Effector CD8-positive, alpha-beta T cell (primary cell): ENCODE measurements at regions not wholly inside any gene's neighbourhood (a gene's known extent, or its start where the extent isn't known, plus 50 kb on each side); places are given as distances from the start of the nearest gene placed in this dataset.

Experiments used
- DNase-seq: peaks from one replicate; lab custom pipeline; 2025; lab: John Stamatoyannopoulos, UW

- DNase-seq = no peak
These were observed 300.6 kb upstream of the LMCD1 start for GRCh38 chr3:8200996-8201395.

GRCh38 chr3:8201886-8202285, 299.7 kb upstream of the LMCD1 start:
- DNase-seq = no peak

DNA sequence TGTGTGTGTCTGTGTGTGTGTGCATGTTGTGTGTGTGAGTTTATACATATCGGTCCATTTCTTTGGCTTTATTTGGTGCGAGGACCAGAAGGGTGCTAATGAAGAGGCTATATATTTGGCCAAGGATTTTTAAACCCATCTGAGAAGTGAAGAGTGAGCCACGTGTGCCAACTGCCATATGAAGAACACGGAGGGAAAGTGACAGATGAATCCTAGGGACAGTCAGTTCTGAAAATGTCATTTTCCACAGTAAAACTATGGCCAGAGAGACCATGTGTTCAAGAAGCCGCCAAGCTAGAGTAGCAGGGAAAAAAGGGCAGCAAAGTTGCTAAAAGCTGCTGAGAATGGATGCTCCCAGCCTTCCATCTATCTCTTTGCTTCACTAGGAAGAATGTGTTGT, 297.3 kb upstream of the LMCD1 start:
- DNase-seq = no peak

- no peak for DNase-seq
These were observed 296.6 kb upstream of the LMCD1 start for GRCh38 chr3:8204853-8205650.

- no peak for DNase-seq
These were observed 295.7 kb upstream of the LMCD1 start for GRCh38 chr3:8205881-8206280.

GRCh38 chr3:8206971-8207617, 294.5 kb upstream of the LMCD1 start:
- no peak for DNase-seq

- no peak for DNase-seq
These were observed 290.7 kb upstream of the LMCD1 start for GRCh38 chr3:8210882-8211341.

- no peak for DNase-seq
These were observed 288.8 kb upstream of the LMCD1 start for GRCh38 chr3:8212794-8213193.

- no peak for DNase-seq
These were observed 288.3 kb upstream of the LMCD1 start for GRCh38 chr3:8213286-8213685.

- no peak for DNase-seq
These were observed 285.8 kb upstream of the LMCD1 start for GRCh38 chr3:8215821-8216220.

GRCh38 chr3:8218353-8218940, 283.2 kb upstream of the LMCD1 start:
- no peak for DNase-seq

GRCh38 chr3:8220291-8220690, 281.3 kb upstream of the LMCD1 start:
- no peak for DNase-seq

GRCh38 chr3:8223766-8224165, 277.9 kb upstream of the LMCD1 start:
- no peak for DNase-seq

DNA sequence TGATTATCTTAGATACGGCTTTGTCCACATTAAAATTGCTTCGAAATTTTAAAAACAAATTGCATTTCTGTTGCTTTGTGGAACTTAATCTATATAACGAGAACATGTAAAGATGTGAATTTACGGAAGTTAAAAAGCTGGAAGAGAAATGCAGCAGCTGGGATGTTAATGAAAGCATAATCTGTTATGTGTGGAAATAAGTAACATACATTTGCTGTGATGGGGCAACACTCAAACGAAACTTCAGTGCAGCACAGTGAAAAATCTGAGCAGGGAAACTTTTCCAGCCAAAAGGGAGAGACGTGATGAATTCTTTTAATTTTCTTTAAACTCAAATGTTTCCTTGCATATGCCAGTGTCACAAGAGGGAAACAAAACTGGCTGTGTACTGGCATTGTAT, 276.7 kb upstream of the LMCD1 start:
- no peak for DNase-seq

DNA sequence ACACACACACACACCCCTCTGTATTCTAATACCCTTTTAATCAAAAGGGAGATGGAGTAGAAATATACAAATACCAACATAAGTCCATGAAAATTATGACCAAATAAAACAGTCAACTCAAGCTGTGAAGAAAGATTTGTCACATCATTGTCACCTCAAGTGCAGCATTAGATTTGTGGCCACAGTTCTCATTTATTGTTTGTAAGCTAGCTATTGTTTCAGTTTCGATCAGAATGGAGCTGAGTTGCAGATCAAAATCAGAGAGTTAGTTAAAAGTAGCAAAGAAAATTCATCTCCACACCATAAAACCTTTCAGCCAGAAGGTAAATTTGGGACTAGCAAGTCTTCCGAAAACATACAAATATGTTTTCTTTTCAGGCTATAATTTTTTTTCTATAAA, 267.7 kb upstream of the LMCD1 start:
- DNase-seq = no peak

GRCh38 chr3:8236264-8236663, 265.4 kb upstream of the LMCD1 start:
- DNase-seq = no peak

- no peak for DNase-seq
These were observed 263.7 kb upstream of the LMCD1 start for GRCh38 chr3:8237893-8238292.

GRCh38 chr3:8238432-8238831, 263.2 kb upstream of the LMCD1 start:
- no peak for DNase-seq

- DNase-seq = no peak
These were observed 262.5 kb upstream of the LMCD1 start for GRCh38 chr3:8239095-8239494.

- DNase-seq = no peak
These were observed 261.6 kb upstream of the LMCD1 start for GRCh38 chr3:8239718-8240695.

- DNase-seq = no peak
These were observed 255.6 kb upstream of the LMCD1 start for GRCh38 chr3:8246070-8246469.

DNA sequence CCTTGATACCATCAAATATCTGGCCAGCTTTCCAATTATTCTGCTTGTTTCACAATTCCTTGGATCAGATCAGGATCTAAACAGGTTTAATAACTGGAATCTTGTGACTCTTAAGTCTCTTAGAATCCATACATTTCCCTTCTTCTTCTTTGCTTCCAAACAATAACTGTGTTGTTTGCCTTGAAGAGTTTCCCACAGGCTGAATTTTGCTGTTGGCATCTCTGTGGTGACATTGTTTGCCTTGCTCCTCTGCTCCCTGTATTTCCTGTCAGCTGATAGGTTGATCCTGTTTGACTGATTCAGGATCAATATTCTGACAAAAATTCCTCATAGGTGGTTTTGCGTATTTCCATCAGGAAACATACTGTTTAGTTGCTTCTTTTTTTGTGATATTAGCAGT, 248.4 kb upstream of the LMCD1 start:
- DNase-seq = no peak
